CD4-positive, alpha-beta T cell treated with Interleukin-6 for 4 hours (primary cell): ENCODE measurements at regions not wholly inside any gene's neighbourhood (a gene's known extent, or its start where the extent isn't known, plus 50 kb on each side); places are given as distances from the start of the nearest gene placed in this dataset.

ENCODE experiments used
- DNase-seq: peaks from one replicate; pipeline ENCODE4 v3.0.0-alpha.2; 2020; ENCODE audit warnings: mixed read lengths

GRCh38 chr1:219120624-219121544, 52.8 kb upstream of the LYPLAL1 start:
- DNase-seq, result no peak

- DNase-seq, result no peak
These were observed 52.0 kb upstream of the LYPLAL1 start for GRCh38 chr1:219121679-219122078.

- no peak for DNase-seq
These were observed 50.6 kb upstream of the LYPLAL1 start for GRCh38 chr1:219123036-219123435.
